Neural cell (in vitro differentiated cells): ENCODE measurements at regions not wholly inside any gene's neighbourhood (a gene's known extent, or its start where the extent isn't known, plus 50 kb on each side); places are given as distances from the start of the nearest gene placed in this dataset.

Experiments
- H2AFZ ChIP-seq: fragments of 200-600, 300-800 bp; sonication (generic), shearing (Covaris generic); 2 replicates; pipeline ENCODE4 v1.6.0; 2014; ENCODE audit warnings: low read depth, mild to moderate bottlenecking, antibody characterized with exemption, low read length, moderate library complexity
- H3F3A ChIP-seq: fragments of 200-600 bp; shearing (Covaris generic); 2 replicates; pipeline ENCODE4 v1.6.1; 2016; ENCODE audit warnings: mild to moderate bottlenecking, moderate library complexity, mixed read lengths, antibody characterized with exemption, low read length; ENCODE audit not compliant: insufficient read depth, poor library complexity, severe bottlenecking
- H3K27ac ChIP-seq: fragments of 200-600, 300-800 bp; sonication (generic), shearing (Covaris generic); 2 replicates; pipeline ENCODE4 v1.5.1; 2014; ENCODE audit warnings: mild to moderate bottlenecking, low read length, moderate library complexity
- H3K27me3 ChIP-seq: fragments of 300-800, 200-600 bp; sonication (generic), shearing (Covaris generic); 2 replicates; pipeline ENCODE4 v1.6.0; 2014; ENCODE audit warnings: mild to moderate bottlenecking, low read depth, low read length, moderate library complexity; ENCODE audit not compliant: insufficient read depth
- H3K36me3 ChIP-seq: fragments of 300-800, 200-600 bp; sonication (generic), shearing (Covaris generic); 2 replicates; pipeline ENCODE4 v1.5.1; 2014; ENCODE audit warnings: mild to moderate bottlenecking, antibody characterized with exemption, low read length, moderate library complexity; ENCODE audit not compliant: insufficient read depth
- H3K4me2 ChIP-seq: fragments of 300-800, 200-600 bp; sonication (generic), shearing (Covaris generic); 2 replicates; pipeline ENCODE4 v1.6.0; 2014; ENCODE audit warnings: mild to moderate bottlenecking, low read length
- H3K4me3 ChIP-seq: fragments of 300-800, 200-600 bp; sonication (generic), shearing (Covaris generic); 2 replicates; pipeline ENCODE4 v1.5.1; 2014; ENCODE audit warnings: mild to moderate bottlenecking, low read length, moderate library complexity
- H3K79me2 ChIP-seq: fragments of 200-600 bp; shearing (Covaris generic); replicated peaks from 2 replicates; pipeline ENCODE4 v1.6.0; 2014; ENCODE audit warnings: mild to moderate bottlenecking, low read length, moderate library complexity; ENCODE audit not compliant: insufficient read depth
- H3K9ac ChIP-seq: fragments of 300-800, 200-600 bp; sonication (generic), shearing (Covaris generic); 2 replicates; pipeline ENCODE4 v1.6.1; 2016; ENCODE audit warnings: mild to moderate bottlenecking, low read length, mixed read lengths
- H3K9me2 ChIP-seq: fragments of 200-600 bp; shearing (Covaris generic); 2 replicates; pipeline ENCODE4 v1.6.1; 2016; ENCODE audit warnings: mild to moderate bottlenecking, low read length, mixed read lengths; ENCODE audit not compliant: insufficient read depth
- H3K9me3 ChIP-seq: fragments of 200-600, 300-800 bp; sonication (generic), shearing (Covaris generic); 2 replicates; pipeline ENCODE4 v1.6.1; 2016; ENCODE audit warnings: mild to moderate bottlenecking, mixed run types, low read length, moderate library complexity, mixed read lengths
- H4K20me1 ChIP-seq: fragments of 200-600 bp; shearing (Covaris generic); 2 replicates; pipeline ENCODE4 v1.6.1; 2016; ENCODE audit warnings: mild to moderate bottlenecking, mixed run types; ENCODE audit not compliant: insufficient read depth
- CTCF ChIP-seq: fragments of 450-650 bp; IDR thresholded peaks from 2 replicates; pipeline ENCODE4 v1.5.1; 2014; ENCODE audit warnings: antibody characterized with exemption, mild to moderate bottlenecking, moderate library complexity; ENCODE audit not compliant: poor library complexity, severe bottlenecking
- EP300 ChIP-seq: fragments of 450-650 bp; conservative IDR thresholded peaks from 2 replicates; pipeline ENCODE4 v1.6.1; 2014; ENCODE audit warnings: antibody characterized with exemption, mild to moderate bottlenecking, moderate library complexity; ENCODE audit not compliant: poor library complexity, severe bottlenecking
- EZH2 ChIP-seq: fragments of 200-600, 300-800 bp; shearing (Covaris generic), sonication (generic); IDR thresholded peaks from 2 replicates; pipeline ENCODE4 v1.6.1; 2014; ENCODE audit warnings: antibody characterized with exemption, low read length, borderline replicate concordance, mild to moderate bottlenecking; ENCODE audit not compliant: insufficient read depth, poor library complexity, severe bottlenecking
- MXI1 ChIP-seq: fragments of 450-650 bp; conservative IDR thresholded peaks from 2 replicates; pipeline ENCODE4 v1.6.1; 2014; ENCODE audit warnings: antibody characterized with exemption, mild to moderate bottlenecking; ENCODE audit not compliant: poor library complexity, severe bottlenecking
- POLR2AphosphoS5 ChIP-seq: IDR thresholded peaks from 2 replicates; pipeline ENCODE4 v1.6.1; 2012
- RAD21 ChIP-seq: fragments of 450-650 bp; conservative IDR thresholded peaks from 2 replicates; pipeline ENCODE4 v1.6.1; 2014; ENCODE audit warnings: antibody characterized with exemption, mild to moderate bottlenecking, moderate library complexity
- SMC3 ChIP-seq: fragments of 450-650 bp; conservative IDR thresholded peaks from 2 replicates; pipeline ENCODE4 v1.6.1; 2014; ENCODE audit warnings: antibody characterized with exemption, mild to moderate bottlenecking, moderate library complexity; ENCODE audit not compliant: poor library complexity
- TAF1 ChIP-seq: IDR thresholded peaks from 2 replicates; pipeline ENCODE4 v1.6.1; 2012; ENCODE audit warnings: low read depth
- TF ChIP-seq, protein P1 (sequence below): IDR thresholded peaks from 2 replicates; pipeline ENCODE4 v1.6.1; 2012; ENCODE audit warnings: borderline replicate concordance

- no peaks in the 10 kb centered on the region for H4K20me1 ChIP-seq
- no peaks in the 10 kb centered on the region for H3K9me2 ChIP-seq
- TF ChIP-seq CTCF: no peak
- TF ChIP-seq RAD21: no peak
- TF ChIP-seq EZH2: no peak
- TF ChIP-seq SMC3: no peak
- no peak for TF ChIP-seq MXI1
- TF ChIP-seq, protein P1, sequence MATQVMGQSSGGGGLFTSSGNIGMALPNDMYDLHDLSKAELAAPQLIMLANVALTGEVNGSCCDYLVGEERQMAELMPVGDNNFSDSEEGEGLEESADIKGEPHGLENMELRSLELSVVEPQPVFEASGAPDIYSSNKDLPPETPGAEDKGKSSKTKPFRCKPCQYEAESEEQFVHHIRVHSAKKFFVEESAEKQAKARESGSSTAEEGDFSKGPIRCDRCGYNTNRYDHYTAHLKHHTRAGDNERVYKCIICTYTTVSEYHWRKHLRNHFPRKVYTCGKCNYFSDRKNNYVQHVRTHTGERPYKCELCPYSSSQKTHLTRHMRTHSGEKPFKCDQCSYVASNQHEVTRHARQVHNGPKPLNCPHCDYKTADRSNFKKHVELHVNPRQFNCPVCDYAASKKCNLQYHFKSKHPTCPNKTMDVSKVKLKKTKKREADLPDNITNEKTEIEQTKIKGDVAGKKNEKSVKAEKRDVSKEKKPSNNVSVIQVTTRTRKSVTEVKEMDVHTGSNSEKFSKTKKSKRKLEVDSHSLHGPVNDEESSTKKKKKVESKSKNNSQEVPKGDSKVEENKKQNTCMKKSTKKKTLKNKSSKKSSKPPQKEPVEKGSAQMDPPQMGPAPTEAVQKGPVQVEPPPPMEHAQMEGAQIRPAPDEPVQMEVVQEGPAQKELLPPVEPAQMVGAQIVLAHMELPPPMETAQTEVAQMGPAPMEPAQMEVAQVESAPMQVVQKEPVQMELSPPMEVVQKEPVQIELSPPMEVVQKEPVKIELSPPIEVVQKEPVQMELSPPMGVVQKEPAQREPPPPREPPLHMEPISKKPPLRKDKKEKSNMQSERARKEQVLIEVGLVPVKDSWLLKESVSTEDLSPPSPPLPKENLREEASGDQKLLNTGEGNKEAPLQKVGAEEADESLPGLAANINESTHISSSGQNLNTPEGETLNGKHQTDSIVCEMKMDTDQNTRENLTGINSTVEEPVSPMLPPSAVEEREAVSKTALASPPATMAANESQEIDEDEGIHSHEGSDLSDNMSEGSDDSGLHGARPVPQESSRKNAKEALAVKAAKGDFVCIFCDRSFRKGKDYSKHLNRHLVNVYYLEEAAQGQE: no peak
- no peak for TF ChIP-seq POLR2AphosphoS5
- TF ChIP-seq EP300: no peak
- no peak overlapping the region for H3K4me3 ChIP-seq
- H3K9ac ChIP-seq: no peak overlapping the region
- H3K27ac ChIP-seq: no peak overlapping the region
- H3K4me2 ChIP-seq: no peak overlapping the region
- no peak overlapping the region for H2AFZ ChIP-seq
- H3K36me3 ChIP-seq: no peaks in the 10 kb centered on the region
- no peaks in the 10 kb centered on the region for H3K9me3 ChIP-seq
- no peaks in the 10 kb centered on the region for H3K79me2 ChIP-seq
- no peaks in the 10 kb centered on the region for H3F3A ChIP-seq
- H3K27me3 ChIP-seq: no peaks in the 10 kb centered on the region
These were observed 515.1 kb downstream of the DMAC1 start for GRCh38 chr9:7284517-7284916.

GRCh38 chr9:7284117-7284516, 515.5 kb downstream of the DMAC1 start:
- H3F3A ChIP-seq: no peaks in the 10 kb centered on the region
- H3K9me2 ChIP-seq: no peaks in the 10 kb centered on the region
- H3K9me3 ChIP-seq: no peaks in the 10 kb centered on the region
- no peak overlapping the region for H3K9ac ChIP-seq
- H3K79me2 ChIP-seq: no peaks in the 10 kb centered on the region
- H2AFZ ChIP-seq: no peak overlapping the region
- H3K4me3 ChIP-seq: no peak overlapping the region
- no peak overlapping the region for H3K27ac ChIP-seq
- no peak overlapping the region for H3K4me2 ChIP-seq
- TF ChIP-seq EZH2 (no peak), TAF1 (no peak), SMC3 (no peak), MXI1 (no peak), POLR2AphosphoS5 (no peak), EP300 (no peak), RAD21 (no peak), CTCF (no peak)
- TF ChIP-seq, protein P1: no peak
- no peaks in the 10 kb centered on the region for H3K27me3 ChIP-seq
- no peaks in the 10 kb centered on the region for H3K36me3 ChIP-seq
- H4K20me1 ChIP-seq: no peaks in the 10 kb centered on the region
